GM21737 (cell line): ENCODE measurements at regions not wholly inside any gene's neighbourhood (a gene's known extent, or its start where the extent isn't known, plus 50 kb on each side); places are given as distances from the start of the nearest gene placed in this dataset.
A peak's percentile ranks its signal among the peaks of the same experiment; 100 is the strongest.

Experiments used
- ATAC-seq: cut with Tn5 transposase; IDR thresholded peaks from one replicate; pipeline ENCODE4 v1.9.1; 2021; ENCODE audit warnings: mild to moderate bottlenecking, moderate library complexity; ENCODE audit not compliant: unreplicated experiment

DNA sequence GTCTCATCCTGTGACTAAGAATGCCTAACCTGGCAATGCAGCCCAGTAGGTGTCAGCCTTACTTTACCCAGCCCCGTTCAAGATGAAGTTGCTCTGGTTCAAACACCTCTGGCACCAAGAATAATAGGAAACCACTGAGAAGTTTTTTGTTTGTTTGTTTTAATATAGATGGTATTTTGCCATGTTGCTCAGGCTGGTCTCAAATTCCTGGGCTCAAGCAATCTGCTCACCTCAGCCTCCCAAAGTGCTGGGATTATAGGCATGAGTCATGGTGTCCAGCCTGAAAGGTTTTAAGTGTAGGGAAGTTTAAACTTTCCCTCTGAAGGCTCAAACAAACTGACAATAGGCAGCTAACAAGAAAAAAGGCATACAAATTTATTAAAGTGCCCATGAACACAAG is 51.2 kb upstream of the ABCC4 start:
- no peak for ATAC-seq

DNA sequence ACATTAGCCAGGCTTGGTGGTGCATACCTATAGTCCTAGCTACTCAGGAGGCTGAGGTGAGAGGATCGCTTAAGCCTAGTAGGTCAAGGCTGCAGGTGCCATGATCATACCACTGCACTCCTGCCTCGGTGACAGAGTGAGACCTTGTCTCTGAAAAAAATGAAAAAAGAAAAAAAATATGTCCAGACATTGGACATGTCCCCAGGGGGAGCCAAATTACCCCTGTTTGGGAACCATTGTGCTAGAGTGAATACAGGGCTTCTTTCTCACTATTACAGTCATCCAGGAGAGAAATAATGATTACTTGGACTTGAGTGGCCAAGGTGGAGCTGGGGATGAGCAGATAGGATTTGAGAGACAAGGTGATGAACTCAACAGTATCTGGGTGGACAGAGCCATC is 52.9 kb upstream of the ABCC4 start:
- no peak for ATAC-seq

DNA sequence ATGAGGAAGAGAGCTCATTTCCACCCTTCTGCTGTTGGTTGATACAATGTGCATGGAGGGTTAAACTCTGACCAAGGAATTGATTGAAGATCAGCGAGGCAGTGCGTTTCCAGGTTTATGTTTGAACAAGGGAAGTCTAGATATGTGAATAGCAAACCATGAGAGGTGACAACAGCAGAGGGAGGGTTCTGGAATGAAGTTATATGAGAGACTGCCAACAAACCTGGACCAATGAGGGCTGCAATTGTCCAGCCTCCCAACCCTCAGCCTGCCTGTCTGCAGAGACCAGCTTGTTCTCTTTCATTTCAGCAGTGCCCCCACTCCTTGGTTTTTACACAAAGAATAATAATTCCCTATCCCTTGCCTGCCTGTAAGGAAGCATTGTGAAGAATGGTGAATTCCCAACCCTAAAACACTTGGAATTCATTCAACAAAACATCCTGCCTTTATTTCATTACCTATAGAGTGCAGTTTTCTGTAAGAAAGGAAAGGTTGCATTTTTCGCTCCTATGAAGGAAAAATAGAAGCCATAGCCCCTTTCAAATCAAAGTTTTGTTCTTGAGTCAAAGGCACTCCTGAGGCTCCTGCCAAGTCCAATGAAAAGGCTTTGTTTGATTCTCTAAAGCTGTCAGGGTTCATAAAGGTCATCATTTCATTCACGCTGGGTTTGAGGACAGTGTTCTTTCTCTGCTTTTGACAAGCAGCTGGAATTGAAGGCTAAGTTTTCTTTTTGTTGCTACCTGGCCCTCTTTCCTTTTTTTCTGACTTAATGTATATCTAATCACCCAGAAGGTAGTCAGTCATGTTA is 53.6 kb upstream of the ABCC4 start:
- ATAC-seq, result no peak

DNA sequence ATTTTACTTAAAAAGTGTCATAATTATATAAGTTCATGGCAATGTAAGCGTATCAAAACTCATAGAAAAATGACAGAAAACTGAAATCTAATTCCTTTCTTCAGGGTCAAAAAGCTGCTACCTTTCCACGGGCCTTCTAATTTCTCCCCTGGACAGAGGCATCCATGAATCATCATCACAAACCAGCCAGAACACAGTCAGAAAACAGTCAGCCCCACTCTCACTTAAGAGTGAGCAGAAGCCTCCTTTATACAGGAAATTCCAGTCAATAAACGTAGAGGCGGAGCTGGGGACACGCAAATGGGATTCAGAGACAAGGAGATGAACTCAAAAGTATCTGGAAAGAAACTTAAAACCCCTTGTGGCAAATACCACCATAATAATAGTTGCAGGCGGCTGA is 54.2 kb upstream of the ABCC4 start:
- no peak for ATAC-seq

DNA sequence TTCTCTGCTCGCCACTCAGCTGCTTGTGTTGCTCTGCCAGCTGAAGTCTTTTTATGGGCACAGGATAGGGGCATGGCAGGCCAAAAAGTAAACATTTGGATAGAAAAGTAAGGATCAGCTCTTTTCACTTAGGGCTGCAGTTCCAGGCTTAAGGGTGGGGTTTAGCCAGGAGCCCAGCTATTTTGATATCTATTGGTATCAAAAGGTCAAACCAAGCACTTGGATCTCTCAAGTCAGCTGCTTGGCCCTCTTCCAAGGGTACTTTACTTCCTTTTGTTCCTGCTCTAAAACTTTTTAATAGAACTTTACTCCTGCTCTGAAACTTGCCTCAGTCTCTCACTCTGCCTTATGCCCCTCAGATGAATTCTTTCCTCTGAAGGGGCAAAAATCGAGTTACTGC is 55.7 kb upstream of the ABCC4 start:
- ATAC-seq, result no peak

DNA sequence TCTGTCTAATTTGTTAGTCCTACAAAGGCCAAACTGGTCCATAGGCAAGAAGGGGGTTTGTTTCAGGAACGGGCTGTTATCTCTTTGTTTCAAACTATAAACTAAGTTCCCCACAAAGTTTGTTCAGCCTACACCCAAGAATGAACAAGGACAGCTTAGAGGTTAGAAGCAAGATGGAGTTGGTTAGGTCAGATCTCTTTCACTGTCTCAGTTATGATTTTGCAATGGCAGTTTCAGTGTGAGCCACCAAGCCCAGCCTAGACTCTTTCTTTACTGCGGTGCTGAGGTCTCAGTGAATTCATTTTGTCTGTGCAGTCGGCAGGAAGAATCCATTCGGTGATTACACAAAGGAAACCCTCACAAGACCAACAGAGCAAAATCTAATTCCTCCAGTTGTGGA is 56.6 kb upstream of the ABCC4 start:
- ATAC-seq, result no peak

GRCh38 chr13:95360052-95360451 is 58.8 kb upstream of the ABCC4 start:
- no peak for ATAC-seq

DNA sequence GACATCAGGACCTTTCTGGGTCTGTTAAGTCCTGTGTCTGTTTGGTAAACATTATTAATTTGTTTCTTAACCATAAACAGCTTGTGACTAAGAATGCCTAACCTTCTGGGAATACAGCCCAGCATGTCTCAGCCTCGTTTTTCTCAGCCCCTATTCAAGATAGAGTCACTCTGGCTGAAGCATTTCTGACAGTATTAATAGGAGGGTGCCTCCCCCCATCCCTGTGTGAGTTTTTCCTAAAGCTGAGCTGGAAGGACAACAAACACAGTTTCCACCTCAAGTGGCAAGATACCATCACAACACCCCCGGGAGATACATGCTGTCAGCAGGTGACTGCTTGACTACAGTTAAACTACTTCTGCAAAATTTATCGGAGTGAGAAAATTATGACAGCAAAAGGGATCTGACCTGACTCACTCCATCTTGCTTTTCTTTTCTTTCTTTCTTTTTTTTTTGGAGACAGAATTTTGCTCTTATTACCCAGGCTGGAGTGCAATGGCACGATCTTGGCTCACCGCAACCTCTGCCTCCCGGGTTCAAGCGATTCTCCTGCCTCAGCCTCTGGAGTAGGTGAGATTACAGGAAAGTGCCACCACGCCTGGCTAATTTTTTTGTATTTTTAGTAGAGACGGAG is 59.3 kb upstream of the ABCC4 start:
- no peak for ATAC-seq

GRCh38 chr13:95361686-95362085 is 60.4 kb upstream of the ABCC4 start:
- no peak for ATAC-seq

- ATAC-seq, result no peak
Observed at GRCh38 chr13:95362666-95363065, 61.4 kb upstream of the ABCC4 start.

DNA sequence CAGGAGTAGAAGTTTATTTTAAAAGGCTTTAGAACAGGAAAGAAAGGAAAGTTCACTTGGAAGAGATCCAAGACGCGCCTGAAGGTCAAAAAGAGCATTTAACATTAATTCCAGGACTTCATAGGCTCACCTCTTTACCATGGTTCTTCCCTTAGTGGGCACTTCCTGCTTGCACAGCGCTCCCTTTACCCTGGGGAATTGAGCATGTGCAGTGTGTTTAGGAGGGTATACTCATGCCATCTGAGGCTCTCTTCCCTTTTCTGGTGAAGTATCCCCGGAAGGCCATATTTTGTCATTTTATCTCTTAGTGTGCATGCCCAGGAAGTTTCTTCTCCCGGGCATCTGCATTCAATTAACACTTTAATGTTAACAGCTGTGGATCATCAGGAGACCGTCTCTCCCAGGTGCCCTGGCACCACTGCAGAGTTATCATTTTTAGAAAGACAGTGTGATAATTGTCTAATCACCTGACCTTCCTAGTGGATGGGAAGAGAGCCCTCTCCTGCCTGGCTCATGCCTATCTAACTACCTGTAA is 66.1 kb upstream of the ABCC4 start:
- ATAC-seq, result no peak

- no peak for ATAC-seq
Observed at GRCh38 chr13:95368998-95369397, 67.7 kb upstream of the ABCC4 start.

DNA sequence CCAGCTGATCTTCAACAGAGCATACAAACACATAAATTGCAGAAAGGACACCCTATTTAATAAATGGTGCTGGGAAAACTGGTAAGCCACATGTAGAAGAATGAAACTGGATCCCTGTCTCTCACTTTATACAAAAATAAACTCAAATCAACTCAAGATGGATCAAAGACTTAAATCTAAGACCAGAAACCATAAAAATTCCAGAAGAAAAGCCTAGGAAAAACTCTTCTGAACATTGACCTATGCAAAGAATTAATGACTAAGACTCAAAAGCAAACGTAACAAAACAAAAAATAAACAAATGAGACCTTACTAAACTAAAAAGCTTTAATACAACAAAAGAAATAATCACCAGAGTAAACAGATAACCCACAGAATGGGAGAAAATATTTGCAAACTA is 74.5 kb upstream of the ABCC4 start:
- ATAC-seq, result no peak

GRCh38 chr13:95378603-95379002 is 77.4 kb upstream of the ABCC4 start:
- no peak for ATAC-seq

DNA sequence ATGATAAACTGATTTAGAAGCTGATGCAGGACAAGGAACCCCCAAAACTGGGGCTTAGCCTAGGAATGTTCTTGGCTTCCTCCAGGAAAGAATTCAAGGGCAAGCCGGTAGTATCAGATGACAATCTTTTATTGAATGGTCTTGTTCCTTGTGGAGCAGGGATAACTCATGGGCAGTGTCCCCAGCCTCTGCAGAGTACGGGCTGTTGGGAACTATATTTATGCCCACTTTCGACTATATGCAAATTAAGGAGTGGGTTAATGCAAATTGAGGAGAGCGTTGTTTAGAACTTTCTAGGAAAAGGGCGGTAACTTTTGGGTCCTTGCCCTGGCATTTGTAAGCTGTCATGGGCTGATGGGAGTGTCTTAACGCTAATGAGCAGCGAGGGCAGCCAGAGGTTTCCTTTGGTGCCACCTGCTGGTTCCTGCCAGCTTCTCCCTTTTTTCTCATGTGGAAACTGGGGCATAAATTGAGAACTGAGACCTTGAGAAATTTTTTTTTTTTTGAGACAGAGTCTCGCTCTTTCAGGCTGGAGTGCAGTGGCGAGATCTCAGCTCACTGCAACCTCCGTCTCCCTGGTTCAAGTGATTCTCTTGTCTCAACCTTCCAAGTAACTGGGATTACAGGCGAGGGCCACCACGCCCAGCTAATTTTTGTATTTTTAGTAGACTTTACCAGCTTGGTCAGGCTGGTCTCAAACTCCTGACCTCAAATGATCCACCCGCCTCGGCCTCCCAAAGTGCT is 79.4 kb upstream of the ABCC4 start:
- ATAC-seq, result peak; percentile 90

DNA sequence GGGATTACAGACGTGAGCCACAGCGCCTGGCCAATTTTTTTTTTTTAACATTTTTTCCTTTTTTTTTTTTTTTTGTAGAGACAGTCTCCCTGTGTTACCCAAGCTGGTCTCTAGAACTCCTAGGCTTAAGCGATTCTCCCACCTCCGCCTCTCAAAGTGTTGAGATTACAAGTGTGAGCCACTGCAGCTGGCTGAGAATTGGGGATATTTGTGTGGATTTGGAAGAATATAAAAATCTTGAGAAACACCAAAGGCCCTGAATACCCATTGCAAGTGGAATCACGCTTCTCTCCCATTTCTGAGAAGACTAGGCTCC is 79.9 kb upstream of the ABCC4 start:
- ATAC-seq, result no peak

DNA sequence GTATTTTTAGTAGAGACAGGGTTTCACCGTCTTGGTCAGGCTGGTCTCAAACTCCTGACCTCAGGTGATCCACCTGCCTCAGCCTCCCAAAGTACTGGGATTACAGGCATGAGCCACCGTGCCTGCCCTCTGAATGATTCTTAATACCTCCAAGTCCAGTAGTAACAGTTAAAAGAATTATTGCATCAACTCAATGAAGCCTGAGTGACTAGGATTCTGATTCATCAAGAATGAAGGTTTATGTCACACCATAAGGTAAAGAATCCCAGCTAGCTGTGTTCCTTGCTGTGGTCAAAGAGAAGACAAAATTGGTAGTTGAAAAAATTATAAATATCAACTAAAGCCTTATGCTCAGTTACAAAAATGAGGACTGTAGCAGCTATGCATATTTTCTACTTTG is 81.2 kb upstream of the ABCC4 start:
- ATAC-seq, result no peak

DNA sequence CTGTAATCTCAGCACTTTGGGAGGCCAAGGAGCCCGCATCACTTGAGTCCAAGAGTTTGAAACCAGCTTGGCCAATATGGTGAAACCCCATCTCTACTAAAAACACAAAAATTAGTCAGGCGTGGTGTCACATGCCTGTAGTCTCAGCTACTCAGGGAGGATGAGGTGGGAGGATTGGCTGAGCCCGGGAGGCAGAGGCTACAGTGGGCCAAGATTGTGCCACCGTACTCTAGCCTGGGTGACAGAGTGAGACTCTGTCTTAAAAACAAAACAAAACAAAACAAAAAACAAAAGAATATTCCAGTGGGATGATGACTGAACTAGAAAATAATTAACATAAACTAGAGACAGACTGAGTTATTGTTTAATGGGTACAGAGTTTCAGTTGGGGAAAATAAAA is 81.7 kb upstream of the ABCC4 start:
- ATAC-seq, result no peak

GRCh38 chr13:95385373-95385772 is 84.1 kb upstream of the ABCC4 start:
- ATAC-seq, result no peak

- no peak for ATAC-seq
Observed at GRCh38 chr13:95385798-95386197, 84.5 kb upstream of the ABCC4 start.

DNA sequence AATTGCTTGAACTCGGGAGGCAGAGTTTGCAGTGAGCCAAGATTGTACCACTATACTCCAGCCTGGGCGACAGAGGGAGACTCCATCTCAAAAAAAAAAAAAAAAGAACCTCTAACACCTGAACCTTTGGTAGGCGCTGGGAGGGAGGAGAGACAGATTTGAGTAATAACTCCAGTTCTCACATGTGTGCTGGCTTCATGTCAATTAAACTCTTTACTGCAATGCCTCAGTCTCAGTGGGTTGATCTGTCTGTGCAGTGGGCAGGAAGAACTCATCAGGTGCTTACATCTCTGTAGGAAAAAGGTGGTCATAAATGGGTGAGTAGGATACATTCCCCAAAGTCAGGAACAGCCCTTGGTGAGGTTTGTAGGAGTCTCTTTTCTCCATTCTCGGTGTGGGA is 85.1 kb upstream of the ABCC4 start:
- ATAC-seq, result no peak

- no peak for ATAC-seq
Observed at GRCh38 chr13:95387733-95388207, 86.5 kb upstream of the ABCC4 start.
